ENCODE measurements at regions not wholly inside any gene's neighbourhood (a gene's known extent, or its start where the extent isn't known, plus 50 kb on each side); places are given as distances from the start of the nearest gene placed in this dataset.
A peak's percentile ranks its signal among the peaks of the same experiment; 100 is the strongest.

DNA sequence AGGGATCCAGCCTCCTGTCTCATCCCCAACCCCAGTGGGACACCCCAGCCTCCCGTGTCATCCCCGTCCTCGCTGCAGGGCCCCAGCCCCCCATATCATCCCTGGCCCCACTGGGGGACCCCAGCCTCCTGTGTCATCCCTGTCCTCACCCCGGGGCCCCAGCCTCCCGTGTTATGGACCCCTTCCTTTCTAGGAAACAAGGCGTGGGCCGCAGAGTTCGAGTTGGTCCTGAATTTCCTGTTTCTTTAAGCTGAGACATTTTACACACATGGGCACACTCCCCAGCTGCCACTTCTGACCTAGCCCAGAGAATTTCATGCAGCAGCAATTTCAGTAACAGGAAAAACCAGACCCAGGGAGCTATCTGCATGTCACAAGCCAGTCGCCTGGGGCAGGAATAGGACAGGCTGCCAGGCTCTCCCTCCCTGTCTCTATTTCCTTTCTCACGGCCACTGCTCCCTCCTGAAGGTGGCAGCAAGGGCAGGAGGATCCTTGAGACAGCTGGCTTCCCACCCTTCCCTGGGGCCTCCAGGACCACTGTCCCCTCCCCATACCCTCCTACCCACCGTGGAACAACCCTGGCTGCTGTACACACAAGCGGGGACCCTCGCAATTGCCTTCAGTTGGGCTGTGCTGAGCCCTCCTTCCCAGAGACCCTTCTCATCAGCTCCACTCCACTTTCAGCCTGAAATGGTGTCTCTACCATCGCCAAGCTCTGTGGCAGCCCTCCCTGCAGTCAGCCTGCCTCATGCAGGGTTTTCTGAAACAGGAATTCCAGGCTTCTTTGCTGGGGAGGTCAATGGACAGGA, 141.9 kb upstream of the ID2 start:
- H2AK5ac ChIP-seq (ENCODE audit: insufficient read length, low read length), result no peak overlapping the region
- H3K4me1 Mint-ChIP-seq, result peaks cover 13 to 37% of the 10 kb centered on the region in 2 experiments
- no peak overlapping the region for H2AFZ ChIP-seq (ENCODE audit: low read length)
- H3K9me3 Mint-ChIP-seq, result no peaks in the 10 kb centered on the region; a peak in 1 of 5 replicates
- H3K23ac ChIP-seq (ENCODE audit: insufficient read length, low read depth, low read length), result peak overlapping the region; percentile 13
- no peak overlapping the region for H2BK20ac ChIP-seq (ENCODE audit: low read depth, low read length, poor library complexity, severe bottlenecking)
- no peak overlapping the region for H2BK12ac ChIP-seq (ENCODE audit: insufficient read length, low read depth, low read length)
- H3K4me1 ChIP-seq (ENCODE audit: insufficient read depth, low read length), result no peaks in the 10 kb centered on the region
- no peak overlapping the region for H3K4ac ChIP-seq (ENCODE audit: low read depth, low read length)
- H3T11ph ChIP-seq (ENCODE audit: low read length), result no peak overlapping the region
- H3K9me3 ChIP-seq (ENCODE audit: control insufficient read depth, low read depth, low read length), result no peaks in the 10 kb centered on the region
- no peaks in the 10 kb centered on the region for H4K20me1 ChIP-seq (ENCODE audit: control insufficient read depth, insufficient read depth, insufficient read length)
- no peak overlapping the region for H4K91ac ChIP-seq (ENCODE audit: insufficient read length, low read depth, low read length)
- H3K27ac Mint-ChIP-seq, result peak overlapping the region in 1 of 3 experiments; percentile 65; a peak in 1 of 7 replicates
- no peaks in the 10 kb centered on the region for H3K23me2 ChIP-seq (ENCODE audit: insufficient read length, low read depth, low read length, poor library complexity, severe bottlenecking)
- no peak overlapping the region for H3K9ac ChIP-seq (ENCODE audit: extremely low read depth, insufficient read length, low read length)
- no peak overlapping the region for H3K27ac ChIP-seq (ENCODE audit: insufficient read length, low read depth, low read length)
- no peak overlapping the region for H4K5ac ChIP-seq (ENCODE audit: insufficient read length, low read depth, low read length)
- H2BK15ac ChIP-seq (ENCODE audit: low read depth, low read length), result no peak overlapping the region
- no peak overlapping the region for H3K4me2 ChIP-seq (ENCODE audit: insufficient read depth, insufficient read length, low read length)
- no peak overlapping the region for H3K4me3 Mint-ChIP-seq
- H3K79me2 ChIP-seq (ENCODE audit: insufficient read depth, low read length), result no peaks in the 10 kb centered on the region
- no peaks in the 10 kb centered on the region for H3K36me3 Mint-ChIP-seq (ENCODE audit: insufficient read depth in 1 of 3, low read depth in 3 of 3)
- no peak overlapping the region for H3K56ac ChIP-seq (ENCODE audit: insufficient read length, low read depth, low read length)
- TF ChIP-seq CTCF (conservative IDR thresholded peaks at IDR 0.05), result peak; percentile 29; the same call in 2 of the 3 replicates
- no CpG with 5 or more reads among the region's 14 CpGs for WGBS (ENCODE audit: extremely low coverage, insufficient read length, low lambda C conversion rate)
- H4K8ac ChIP-seq (replicated peaks; ENCODE audit: insufficient read length, low read depth, low read length), result no peak overlapping the region
- H2BK5ac ChIP-seq (ENCODE audit: insufficient read length, low read length), result no peak overlapping the region
- no peak overlapping the region; the same call in none of the 2 replicates for H3K14ac ChIP-seq (ENCODE audit: insufficient read depth, low read length)
- H2BK120ac ChIP-seq (ENCODE audit: low read depth, low read length, poor library complexity, severe bottlenecking), result no peak overlapping the region
- H3K18ac ChIP-seq (ENCODE audit: insufficient read length, low read depth, low read length), result no peak overlapping the region
- H3K27me3 ChIP-seq (ENCODE audit: insufficient read depth, low read length), result no peaks in the 10 kb centered on the region
- no peaks in the 10 kb centered on the region for H3K79me1 ChIP-seq (ENCODE audit: insufficient read depth, low read depth, low read length, poor library complexity, severe bottlenecking)
- H3K27me3 Mint-ChIP-seq (ENCODE audit: low read depth), result peaks cover 6% of the 10 kb centered on the region
- peak; percentile 65 for DNase-seq

Measured in H9 (cell line).